Caco-2 (cell line): ENCODE measurements at regions not wholly inside any gene's neighbourhood (a gene's known extent, or its start where the extent isn't known, plus 50 kb on each side); places are given as distances from the start of the nearest gene placed in this dataset.

Experiments used
- BruUV-seq: library from RNA; stranded (reverse); fragments of 400-500 nt; replicated peaks from 2 replicates; lab custom pipeline; 2021; lab: Mats Ljungman, UMichigan
- CTCF ChIA-PET: fragments of 300-600 bp; sonication (Branson Sonifier 250); formaldehyde crosslinking; loops from one replicate; lab custom pipeline; 2022; ENCODE audit warnings: antibody characterized with exemption; lab: Charles Lee
- POLR2A ChIA-PET: fragments of 300-600 bp; sonication (Branson Sonifier 250); formaldehyde crosslinking; loops from one replicate; lab custom pipeline; 2022; ENCODE audit warnings: antibody characterized with exemption; lab: Charles Lee
- DNase-seq, 2 experiments: peaks; one replicate each; pipeline versions ENCODE4 v3.0.0 to v3.0.0-alpha.2; 2020 to 2022
- H3K27me3 ChIP-seq: replicated peaks from 2 replicates; pipeline ENCODE4 v1.6.0; 2011; ENCODE audit warnings: low read length; ENCODE audit not compliant: control insufficient read depth, insufficient read depth
- H3K36me3 ChIP-seq: 2 replicates; pipeline ENCODE4 v1.5.1; 2011; ENCODE audit warnings: low read length; ENCODE audit not compliant: control insufficient read depth, insufficient read depth
- H3K4me1 ChIP-seq: fragments of 250-450 bp; sonication (Bioruptor Pico); 2 replicates; pipeline ENCODE4 v1.5.1; 2020; ENCODE audit warnings: mild to moderate bottlenecking
- H3K4me3 ChIP-seq: 2 replicates; pipeline ENCODE4 v1.5.1; 2011; ENCODE audit warnings: low read depth, mild to moderate bottlenecking, control low read depth, low read length
- H3K9me3 ChIP-seq: fragments of 250-450 bp; sonication (Bioruptor Pico); 2 replicates; pipeline ENCODE4 v1.5.1; 2020; ENCODE audit warnings: mild to moderate bottlenecking, moderate library complexity
- H3K27ac Mint-ChIP-seq: one replicate; pipeline ENCODE4 v1.8.0; 2022; ENCODE audit warnings: mixed read lengths; ENCODE audit not compliant: unreplicated experiment
- H3K27me3 Mint-ChIP-seq: one replicate; pipeline ENCODE4 v1.8.0; 2022; ENCODE audit warnings: mixed read lengths; ENCODE audit not compliant: insufficient read depth, unreplicated experiment
- H3K36me3 Mint-ChIP-seq: one replicate; pipeline ENCODE4 v1.8.0; 2022; ENCODE audit warnings: mild to moderate bottlenecking, mixed read lengths; ENCODE audit not compliant: insufficient read depth, unreplicated experiment
- H3K4me1 Mint-ChIP-seq: one replicate; pipeline ENCODE4 v1.8.0; 2022; ENCODE audit warnings: low read depth, mixed read lengths; ENCODE audit not compliant: unreplicated experiment
- H3K4me3 Mint-ChIP-seq: one replicate; pipeline ENCODE4 v1.8.0; 2022; ENCODE audit warnings: mild to moderate bottlenecking, moderate library complexity, mixed read lengths; ENCODE audit not compliant: unreplicated experiment
- H3K9me3 Mint-ChIP-seq: one replicate; pipeline ENCODE4 v1.8.0; 2022; ENCODE audit warnings: mixed read lengths; ENCODE audit not compliant: unreplicated experiment
- intact Hi-C: fragments of 100-400 bp; cut with micrococcal nuclease; formaldehyde crosslinking; loops from one replicate; pipeline ENCODE4 v1.10.0; 2022; ENCODE audit not compliant: unreplicated experiment
- TF ChIP-seq, protein P1 (sequence below), 2 experiments: fragments of 200-600 bp in 1 of 2; IDR thresholded peaks; 1 replicate in 1 of 2; 2 replicates in 1 of 2; pipeline versions ENCODE4 v1.5.1 to v1.8.0; 2011 to 2022; ENCODE audit warnings: antibody characterized with exemption in 1 of 2, control low read depth in 1 of 2, inconsistent platforms in 1 of 2, low read depth in 1 of 2, low read length in 1 of 2, mild to moderate bottlenecking in 1 of 2, moderate library complexity in 1 of 2; ENCODE audit not compliant: insufficient read depth in 1 of 2, severe bottlenecking in 1 of 2, unreplicated experiment in 1 of 2

DNA sequence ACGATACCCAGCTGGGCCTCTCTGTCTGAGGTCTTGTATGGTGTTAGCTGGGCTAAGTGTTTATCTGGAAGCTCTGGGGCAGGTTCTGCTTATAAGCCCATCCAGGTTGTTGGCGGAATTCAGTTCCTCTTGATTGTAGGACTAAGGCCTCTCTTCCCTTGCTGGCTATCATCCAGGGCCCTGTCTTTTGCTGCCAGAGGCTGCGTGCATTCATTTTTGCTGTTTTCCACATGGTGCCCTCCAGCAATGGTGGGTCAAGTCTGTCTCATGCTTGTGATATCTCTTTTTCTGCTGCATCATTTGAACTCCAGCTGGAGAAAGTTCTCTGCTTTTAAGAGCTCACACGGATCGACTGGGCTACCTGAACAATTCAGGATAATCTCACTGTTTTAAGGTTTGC lies 105.7 kb upstream of the ZNF618 start:
- no peaks in the 10 kb centered on the region for H3K4me1 ChIP-seq
- DNase-seq: no peak
- Mint-ChIP-seq H3K27ac (no peak overlapping the region), H3K36me3 (no peaks in the 10 kb centered on the region), H3K4me3 (no peak overlapping the region), H3K4me1 (no peaks in the 10 kb centered on the region), H3K9me3 (no peaks in the 10 kb centered on the region), H3K27me3 (peaks cover 15% of the 10 kb centered on the region)
- TF ChIP-seq, protein P1, sequence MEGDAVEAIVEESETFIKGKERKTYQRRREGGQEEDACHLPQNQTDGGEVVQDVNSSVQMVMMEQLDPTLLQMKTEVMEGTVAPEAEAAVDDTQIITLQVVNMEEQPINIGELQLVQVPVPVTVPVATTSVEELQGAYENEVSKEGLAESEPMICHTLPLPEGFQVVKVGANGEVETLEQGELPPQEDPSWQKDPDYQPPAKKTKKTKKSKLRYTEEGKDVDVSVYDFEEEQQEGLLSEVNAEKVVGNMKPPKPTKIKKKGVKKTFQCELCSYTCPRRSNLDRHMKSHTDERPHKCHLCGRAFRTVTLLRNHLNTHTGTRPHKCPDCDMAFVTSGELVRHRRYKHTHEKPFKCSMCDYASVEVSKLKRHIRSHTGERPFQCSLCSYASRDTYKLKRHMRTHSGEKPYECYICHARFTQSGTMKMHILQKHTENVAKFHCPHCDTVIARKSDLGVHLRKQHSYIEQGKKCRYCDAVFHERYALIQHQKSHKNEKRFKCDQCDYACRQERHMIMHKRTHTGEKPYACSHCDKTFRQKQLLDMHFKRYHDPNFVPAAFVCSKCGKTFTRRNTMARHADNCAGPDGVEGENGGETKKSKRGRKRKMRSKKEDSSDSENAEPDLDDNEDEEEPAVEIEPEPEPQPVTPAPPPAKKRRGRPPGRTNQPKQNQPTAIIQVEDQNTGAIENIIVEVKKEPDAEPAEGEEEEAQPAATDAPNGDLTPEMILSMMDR (IDR thresholded peaks at IDR 0.05; ENCODE audit: insufficient read depth in 1 of 2, low read depth in 1 of 2, low read length in 1 of 2, severe bottlenecking in 1 of 2, unreplicated experiment in 1 of 2): no peak
- ChIA-PET CTCF (interaction anchor here (0.9 kb wide), 1 partner anchor 385 kb away, joined by 3 read pairs; the partner anchor contains the start of gene COL27A1), POLR2A (no interaction called here)
- no TSS peak for BruUV-seq
- H3K4me3 ChIP-seq: no peak overlapping the region
- intact Hi-C loops: no loop called here
- no peaks in the 10 kb centered on the region for H3K9me3 ChIP-seq
- H3K27me3 ChIP-seq: no peaks in the 10 kb centered on the region
- no peaks in the 10 kb centered on the region for H3K36me3 ChIP-seq

DNA sequence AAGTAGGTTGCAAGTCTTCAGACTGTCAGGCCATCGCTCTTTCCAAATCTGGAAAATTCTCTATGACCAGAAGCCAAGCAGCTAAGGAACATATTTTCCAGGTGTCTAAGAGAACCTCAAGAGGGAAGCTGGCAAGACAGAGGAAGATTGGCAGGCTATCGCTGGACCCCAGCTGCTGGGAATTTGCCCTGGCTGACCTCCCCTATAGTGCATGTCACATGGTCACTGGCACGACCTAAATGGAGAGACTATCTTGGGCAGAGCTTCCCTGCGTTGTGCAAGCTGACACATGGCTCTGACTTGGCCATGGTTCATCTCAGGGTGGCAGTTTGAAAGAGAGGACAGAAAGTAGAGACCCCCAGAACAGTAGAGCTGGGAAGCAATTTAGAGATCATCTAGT lies 104.9 kb upstream of the ZNF618 start:
- CTCF ChIA-PET: interaction anchor here (0.9 kb wide), 1 partner anchor 384 kb away, joined by 3 read pairs; the partner anchor contains the start of gene COL27A1
- no peaks in the 10 kb centered on the region for H3K27me3 ChIP-seq
- POLR2A ChIA-PET: no interaction called here

GRCh38 chr9:113772121-113772810 lies 103.8 kb upstream of the ZNF618 start:
- Histone ChIP-seq H3K9me3 (no peaks in the 10 kb centered on the region), H3K4me1 (no peaks in the 10 kb centered on the region), H3K4me3 (no peak overlapping the region), H3K27me3 (no peaks in the 10 kb centered on the region), H3K36me3 (no peaks in the 10 kb centered on the region)
- no peaks in the 10 kb centered on the region for H3K36me3 Mint-ChIP-seq
- no peak for DNase-seq
- CTCF ChIA-PET: no interaction called here
- intact Hi-C loops: no loop called here
- H3K27me3 Mint-ChIP-seq: peaks cover 9% of the 10 kb centered on the region
- H3K4me1 Mint-ChIP-seq: no peaks in the 10 kb centered on the region
- no peak overlapping the region for H3K27ac Mint-ChIP-seq
- H3K4me3 Mint-ChIP-seq: no peak overlapping the region
- BruUV-seq: no TSS peak
- no peaks in the 10 kb centered on the region for H3K9me3 Mint-ChIP-seq
- TF ChIP-seq, protein P1 (IDR thresholded peaks at IDR 0.05; ENCODE audit: insufficient read depth in 1 of 2, low read depth in 1 of 2, low read length in 1 of 2, severe bottlenecking in 1 of 2, unreplicated experiment in 1 of 2): no peak
- POLR2A ChIA-PET: interaction anchor here (0.6 kb wide), 1 partner anchor 517 kb away, joined by 3 read pairs; no protein-coding TSS in a partner anchor

More for the DNA sequence above, 104.9 kb upstream of the ZNF618 start:
- peaks cover 12% of the 10 kb centered on the region for H3K27me3 Mint-ChIP-seq
- no peaks in the 10 kb centered on the region for H3K9me3 Mint-ChIP-seq
- Histone ChIP-seq H3K4me1 (no peaks in the 10 kb centered on the region), H3K36me3 (no peaks in the 10 kb centered on the region), H3K4me3 (no peak overlapping the region), H3K9me3 (no peaks in the 10 kb centered on the region)
- no peaks in the 10 kb centered on the region for H3K4me1 Mint-ChIP-seq
- TF ChIP-seq, protein P1 (IDR thresholded peaks at IDR 0.05; ENCODE audit: insufficient read depth in 1 of 2, low read depth in 1 of 2, low read length in 1 of 2, severe bottlenecking in 1 of 2, unreplicated experiment in 1 of 2): no peak
- no peaks in the 10 kb centered on the region for H3K36me3 Mint-ChIP-seq
- no peak overlapping the region for H3K4me3 Mint-ChIP-seq
- DNase-seq: no peak
- intact Hi-C loops: no loop called here
- H3K27ac Mint-ChIP-seq: no peak overlapping the region
- BruUV-seq: no TSS peak
